ENCODE measurements at regions not wholly inside any gene's neighbourhood (a gene's known extent, or its start where the extent isn't known, plus 50 kb on each side); places are given as distances from the start of the nearest gene placed in this dataset.

- TF ChIP-seq CTCF (IDR thresholded peaks at IDR 0.05; ENCODE audit: low read depth, low read length, missing input control) (no peak), MAX (IDR thresholded peaks at IDR 0.05) (no peak), RAD21 (IDR thresholded peaks at IDR 0.05) (no peak)
These were observed 142.3 kb upstream of the CPNE8 start for GRCh38 chr12:39047539-39048262.

All from liver (tissue), 3 donors.